PC-3 (cell line): ENCODE measurements at regions not wholly inside any gene's neighbourhood (a gene's known extent, or its start where the extent isn't known, plus 50 kb on each side); places are given as distances from the start of the nearest gene placed in this dataset.

Experiments
- ATAC-seq: fragments of 200-7000 bp; cut with Tn5 transposase; 2 replicates; pipeline ENCODE4 v1.9.1; 2020; ENCODE audit warnings: mild to moderate bottlenecking, moderate library complexity
- BruUV-seq: library from RNA; stranded (reverse); fragments of 400-500 nt; replicated peaks from 2 replicates; lab custom pipeline; 2021; lab: Mats Ljungman, UMichigan
- CTCF ChIA-PET: fragments of 300-600 bp; sonication (Branson Sonifier 250); formaldehyde crosslinking; loops from one replicate; lab custom pipeline; 2022; ENCODE audit warnings: antibody characterized with exemption; lab: Charles Lee
- POLR2A ChIA-PET: fragments of 300-600 bp; sonication (Branson Sonifier 250); formaldehyde crosslinking; loops from one replicate; lab custom pipeline; 2022; ENCODE audit warnings: antibody characterized with exemption; ENCODE audit not compliant: unreplicated experiment; lab: Charles Lee
- DNase-seq: peaks from one replicate; pipeline ENCODE4 v3.0.0-alpha.2; 2015
- H2AFZ ChIP-seq: fragments of 300-600 bp; sonication (generic); 2 replicates; pipeline ENCODE4 v1.6.0; 2016; ENCODE audit warnings: antibody characterized with exemption, low read length
- H3F3A ChIP-seq: fragments of 300-600 bp; sonication (generic); one replicate; pipeline ENCODE4 v1.6.0; 2017; ENCODE audit warnings: antibody characterized with exemption, low read length, control low read depth, mild to moderate bottlenecking; ENCODE audit not compliant: unreplicated experiment
- H3K27ac ChIP-seq: fragments of 300-600 bp; sonication (generic); 2 replicates; pipeline ENCODE4 v1.5.1; 2016; ENCODE audit warnings: mild to moderate bottlenecking, low read length
- H3K27me3 ChIP-seq: fragments of 300-600 bp; sonication (generic); 2 replicates; pipeline ENCODE4 v1.6.1; 2016; ENCODE audit warnings: low read length, mixed read lengths
- H3K36me3 ChIP-seq: fragments of 300-600 bp; sonication (generic); 2 replicates; pipeline ENCODE4 v1.6.1; 2016; ENCODE audit warnings: low read depth, mixed run types, low read length, mixed read lengths
- H3K4me1 ChIP-seq: fragments of 300-600 bp; sonication (generic); 2 replicates; pipeline ENCODE4 v1.5.1; 2016; ENCODE audit warnings: low read length; ENCODE audit not compliant: insufficient read depth
- H3K4me2 ChIP-seq: fragments of 300-600 bp; sonication (generic); 2 replicates; pipeline ENCODE4 v1.6.0; 2016; ENCODE audit warnings: low read length
- H3K4me3 ChIP-seq: fragments of 300-600 bp; sonication (generic); 2 replicates; pipeline ENCODE4 v1.5.1; 2016; ENCODE audit warnings: mild to moderate bottlenecking, low read length, mixed read lengths
- H3K79me2 ChIP-seq: fragments of 300-600 bp; sonication (generic); 2 replicates; pipeline ENCODE4 v1.6.1; 2017; ENCODE audit warnings: low read length, mixed read lengths
- H3K9ac ChIP-seq: fragments of 300-600 bp; sonication (generic); 2 replicates; pipeline ENCODE4 v1.6.0; 2016; ENCODE audit warnings: mild to moderate bottlenecking, low read length
- H3K9me2 ChIP-seq: fragments of 300-600 bp; sonication (generic); replicated peaks from 2 replicates; pipeline ENCODE4 v1.6.1; 2016; ENCODE audit warnings: mixed run types, low read length, mixed read lengths
- H3K9me3 ChIP-seq: fragments of 300-600 bp; sonication (generic); 2 replicates; pipeline ENCODE4 v1.6.1; 2016; ENCODE audit warnings: low read length, mixed read lengths
- H4K20me1 ChIP-seq: fragments of 300-600 bp; sonication (generic); 2 replicates; pipeline ENCODE4 v1.6.1; 2016; ENCODE audit warnings: low read length, mixed read lengths
- EZH2 ChIP-seq: fragments of 300-600 bp; sonication (generic); IDR thresholded peaks from one replicate; pipeline ENCODE4 v1.6.1; 2017; ENCODE audit warnings: antibody characterized with exemption, mild to moderate bottlenecking, low read length; ENCODE audit not compliant: unreplicated experiment
- EZH2phosphoT487 ChIP-seq: fragments of 300-600 bp; sonication (generic); IDR thresholded peaks from 2 replicates; pipeline ENCODE4 v1.6.1; 2018; ENCODE audit warnings: mild to moderate bottlenecking, antibody characterized with exemption, low read length, borderline replicate concordance
- intact Hi-C: fragments of 100-400 bp; cut with micrococcal nuclease; formaldehyde crosslinking; loops from 2 replicates; pipeline ENCODE4 v1.9.0; 2023
- TF ChIP-seq, protein P1 (sequence below): fragments of 300-600 bp; sonication (generic); conservative IDR thresholded peaks from 2 replicates; pipeline ENCODE4 v1.5.1; 2017; ENCODE audit warnings: antibody characterized with exemption, low read depth, mild to moderate bottlenecking, low read length

DNA sequence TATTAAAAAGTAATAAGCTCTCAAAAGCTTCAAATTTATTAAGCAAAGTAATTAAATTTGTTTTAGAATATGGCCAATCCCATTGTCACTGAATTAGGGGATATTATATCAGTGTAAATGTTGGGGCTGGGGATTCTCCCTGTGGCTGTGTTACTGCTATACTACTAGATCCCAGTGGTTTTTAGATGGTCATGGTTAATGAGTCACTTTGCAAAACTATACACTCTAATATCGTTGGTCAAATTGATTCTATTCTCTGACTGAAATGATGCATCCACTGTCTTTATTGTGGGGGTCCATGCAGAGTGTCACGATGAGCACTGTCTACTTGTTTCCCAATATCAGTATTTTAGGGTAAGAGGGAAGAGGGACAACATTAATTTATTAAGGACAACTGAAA is 336.9 kb upstream of the PREP start:
- ChIA-PET POLR2A (no interaction called here), CTCF (no interaction called here)
- no TSS peak for BruUV-seq
- no peak for ATAC-seq
- H2AFZ ChIP-seq = no peak overlapping the region
- no peak overlapping the region for H3K9ac ChIP-seq
- no peak overlapping the region for H3K27ac ChIP-seq
- no peak for DNase-seq
- no peak overlapping the region for H3K4me3 ChIP-seq
- H3K9me2 ChIP-seq = no peaks in the 10 kb centered on the region
- H3K27me3 ChIP-seq = no peaks in the 10 kb centered on the region
- no peaks in the 10 kb centered on the region for H3F3A ChIP-seq
- TF ChIP-seq, protein P1, sequence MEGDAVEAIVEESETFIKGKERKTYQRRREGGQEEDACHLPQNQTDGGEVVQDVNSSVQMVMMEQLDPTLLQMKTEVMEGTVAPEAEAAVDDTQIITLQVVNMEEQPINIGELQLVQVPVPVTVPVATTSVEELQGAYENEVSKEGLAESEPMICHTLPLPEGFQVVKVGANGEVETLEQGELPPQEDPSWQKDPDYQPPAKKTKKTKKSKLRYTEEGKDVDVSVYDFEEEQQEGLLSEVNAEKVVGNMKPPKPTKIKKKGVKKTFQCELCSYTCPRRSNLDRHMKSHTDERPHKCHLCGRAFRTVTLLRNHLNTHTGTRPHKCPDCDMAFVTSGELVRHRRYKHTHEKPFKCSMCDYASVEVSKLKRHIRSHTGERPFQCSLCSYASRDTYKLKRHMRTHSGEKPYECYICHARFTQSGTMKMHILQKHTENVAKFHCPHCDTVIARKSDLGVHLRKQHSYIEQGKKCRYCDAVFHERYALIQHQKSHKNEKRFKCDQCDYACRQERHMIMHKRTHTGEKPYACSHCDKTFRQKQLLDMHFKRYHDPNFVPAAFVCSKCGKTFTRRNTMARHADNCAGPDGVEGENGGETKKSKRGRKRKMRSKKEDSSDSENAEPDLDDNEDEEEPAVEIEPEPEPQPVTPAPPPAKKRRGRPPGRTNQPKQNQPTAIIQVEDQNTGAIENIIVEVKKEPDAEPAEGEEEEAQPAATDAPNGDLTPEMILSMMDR = no peak
- TF ChIP-seq EZH2phosphoT487 (no peak), EZH2 (no peak)
- intact Hi-C loops = loop anchor here (10.0 kb wide), 2 partner anchors 95 to 145 kb away; no protein-coding TSS in a partner anchor
- H3K4me2 ChIP-seq = no peak overlapping the region
- H3K79me2 ChIP-seq = no peaks in the 10 kb centered on the region
- no peaks in the 10 kb centered on the region for H4K20me1 ChIP-seq
- H3K4me1 ChIP-seq = no peaks in the 10 kb centered on the region
- no peaks in the 10 kb centered on the region for H3K36me3 ChIP-seq
- no peaks in the 10 kb centered on the region for H3K9me3 ChIP-seq

DNA sequence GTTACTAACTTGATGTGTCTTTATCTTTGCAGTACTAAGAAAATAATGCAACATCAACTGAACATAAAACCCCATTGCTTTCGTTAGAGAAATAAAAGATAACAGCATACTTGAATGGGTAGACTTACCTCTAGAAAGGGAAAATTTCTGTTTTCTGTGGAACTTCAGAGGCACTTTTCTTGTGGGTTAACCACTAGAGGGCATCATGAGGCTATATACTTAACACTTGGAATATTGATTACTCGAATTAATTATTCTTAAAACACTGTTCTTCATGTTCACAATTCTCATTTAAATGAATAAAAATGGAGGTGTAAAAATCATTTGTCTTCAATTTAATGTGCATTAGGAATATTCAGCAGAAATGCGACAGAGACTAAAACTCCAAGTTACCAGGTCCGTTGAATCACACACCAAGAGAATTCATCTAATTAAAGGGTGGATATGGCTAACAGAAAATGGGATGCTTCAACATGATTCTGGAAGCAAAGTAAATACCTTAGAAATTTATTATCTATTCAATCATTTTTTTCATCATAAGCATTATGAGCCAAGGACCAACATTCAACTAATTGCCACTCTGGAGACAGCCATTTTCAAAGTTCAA is 330.8 kb upstream of the PREP start:
- no peaks in the 10 kb centered on the region for H3K36me3 ChIP-seq
- BruUV-seq = no TSS peak
- ATAC-seq (no peak), DNase-seq (peak; percentile 55)
- H3K9me3 ChIP-seq = no peaks in the 10 kb centered on the region
- no peak overlapping the region for H3K9ac ChIP-seq
- H2AFZ ChIP-seq = no peak overlapping the region
- ChIA-PET CTCF (no interaction called here), POLR2A (no interaction called here)
- no peak overlapping the region for H3K4me3 ChIP-seq
- TF ChIP-seq, protein P1 = peak; percentile 78
- no peak for TF ChIP-seq EZH2
- H3K4me1 ChIP-seq = no peaks in the 10 kb centered on the region
- H3K27me3 ChIP-seq = no peaks in the 10 kb centered on the region
- no peak overlapping the region for H3K27ac ChIP-seq
- no peak overlapping the region for H3K4me2 ChIP-seq
- no peaks in the 10 kb centered on the region for H4K20me1 ChIP-seq
- no peaks in the 10 kb centered on the region for H3K9me2 ChIP-seq
- intact Hi-C loops = loop anchor here (2.0 to 10.0 kb wide), 6 partner anchors 101 to 569 kb away; partner anchors contain the start of gene PRDM1
- no peaks in the 10 kb centered on the region for H3K79me2 ChIP-seq
- no peaks in the 10 kb centered on the region for H3F3A ChIP-seq

DNA sequence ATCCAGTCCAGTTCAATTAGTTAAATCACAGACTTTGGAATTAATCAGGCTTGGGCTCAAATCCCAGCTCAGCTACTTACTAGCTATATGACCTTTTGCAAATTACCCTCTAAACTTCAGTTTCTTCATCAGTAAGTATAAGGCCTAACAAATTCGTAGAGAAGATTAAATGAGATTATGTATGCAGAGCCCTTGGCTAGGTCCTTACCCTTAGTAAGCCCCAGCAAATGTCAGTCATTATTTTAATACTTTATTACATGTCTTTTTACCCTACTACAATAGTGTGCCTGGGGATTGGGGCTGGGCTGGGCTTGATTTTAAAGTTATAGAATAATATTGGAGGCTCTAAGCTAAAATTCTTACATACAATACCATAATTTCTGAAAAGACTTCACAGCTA is 326.1 kb upstream of the PREP start:
- H3K27ac ChIP-seq = no peak overlapping the region
- BruUV-seq = no TSS peak
- no peaks in the 10 kb centered on the region for H3K27me3 ChIP-seq
- H2AFZ ChIP-seq = no peak overlapping the region
- intact Hi-C loops = no loop called here
- ChIA-PET POLR2A (no interaction called here), CTCF (no interaction called here)
- no peaks in the 10 kb centered on the region for H4K20me1 ChIP-seq
- H3K9me2 ChIP-seq = no peaks in the 10 kb centered on the region
- no peaks in the 10 kb centered on the region for H3K9me3 ChIP-seq
- H3K9ac ChIP-seq = no peak overlapping the region
- H3K4me3 ChIP-seq = no peak overlapping the region
- no peaks in the 10 kb centered on the region for H3K4me1 ChIP-seq
- H3F3A ChIP-seq = no peaks in the 10 kb centered on the region
- H3K4me2 ChIP-seq = no peak overlapping the region
- DNase-seq = no peak
- no peaks in the 10 kb centered on the region for H3K79me2 ChIP-seq
- TF ChIP-seq, protein P1 = no peak
- TF ChIP-seq EZH2 = no peak
- no peak for TF ChIP-seq EZH2phosphoT487
- no peak for ATAC-seq
- no peaks in the 10 kb centered on the region for H3K36me3 ChIP-seq
